PC-9 (cell line): ENCODE measurements at regions not wholly inside any gene's neighbourhood (a gene's known extent, or its start where the extent isn't known, plus 50 kb on each side); places are given as distances from the start of the nearest gene placed in this dataset.
"Not testable (repeated sequence)": the region's sequence is repeated elsewhere in the genome, so short reads cannot be mapped to it uniquely, and the experiment has no call there.

Experiments
- CTCF ChIP-seq: fragments of 200-600 bp; sonication (generic); conservative IDR thresholded peaks from 2 replicates; pipeline ENCODE4 v1.6.1; 2017; ENCODE audit warnings: mixed run types, antibody characterized with exemption, mild to moderate bottlenecking, moderate library complexity
- EZH2 ChIP-seq: fragments of 200-600 bp; sonication (generic); IDR thresholded peaks from 2 replicates; pipeline ENCODE4 v1.8.0; 2017; ENCODE audit warnings: antibody characterized with exemption, low read depth

- not testable (repeated sequence) for TF ChIP-seq CTCF, EZH2
Observed at GRCh38 chr7:157478611-157479010, 141.8 kb downstream of the DNAJB6 start.
